Natural killer cell (primary cell): ENCODE measurements at regions not wholly inside any gene's neighbourhood (a gene's known extent, or its start where the extent isn't known, plus 50 kb on each side); places are given as distances from the start of the nearest gene placed in this dataset.

ENCODE experiments used
- ATAC-seq, 3 donors: fragments of 150-1000 bp in 2 of 3; fragments of 200-7000 bp in 1 of 3; cut with Tn5 transposase; 1 replicate in 1 of 3; 2 replicates in 2 of 3; pipeline ENCODE4 v1.10.0; 2021; ENCODE audit warnings: mild to moderate bottlenecking in 2 of 3, moderate library complexity in 2 of 3
- DNase-seq, 2 donors: peaks; one replicate each; pipeline versions ENCODE4 v3.0.0 to v3.0.0-alpha.2; 2013 to 2021; ENCODE audit warnings: mixed read lengths in 1 of 2
- H3K27ac ChIP-seq: one replicate; pipeline ENCODE4 v1.5.1; 2013; ENCODE audit warnings: mild to moderate bottlenecking, low read length
- H3K27me3 ChIP-seq: one replicate; pipeline ENCODE4 v1.6.1; 2013; ENCODE audit warnings: low read length; ENCODE audit not compliant: control insufficient read depth, insufficient read depth
- H3K36me3 ChIP-seq: one replicate; pipeline ENCODE4 v1.6.1; 2013; ENCODE audit warnings: low read length; ENCODE audit not compliant: control insufficient read depth, insufficient read depth
- H3K4me1 ChIP-seq: one replicate; pipeline ENCODE4 v1.6.1; 2013; ENCODE audit warnings: low read length; ENCODE audit not compliant: control insufficient read depth, insufficient read depth
- H3K4me3 ChIP-seq: one replicate; pipeline ENCODE4 v1.5.1; 2013; ENCODE audit warnings: low read length
- H3K9me3 ChIP-seq: one replicate; pipeline ENCODE4 v1.6.1; 2013; ENCODE audit warnings: low read length; ENCODE audit not compliant: control insufficient read depth, insufficient read depth
- H3K27ac Mint-ChIP-seq, 2 donors: one replicate each; pipeline ENCODE4 v1.8.0; 2022; ENCODE audit warnings: mild to moderate bottlenecking in 2 of 2, mixed read lengths in 2 of 2, moderate library complexity in 1 of 2
- H3K27me3 Mint-ChIP-seq, 2 donors: one replicate each; pipeline ENCODE4 v1.8.0; 2022; ENCODE audit warnings: low read depth in 2 of 2, mixed read lengths in 2 of 2
- H3K36me3 Mint-ChIP-seq: one replicate; pipeline ENCODE4 v1.8.0; 2022; ENCODE audit warnings: mixed read lengths
- H3K4me1 Mint-ChIP-seq, 2 donors: one replicate each; pipeline ENCODE4 v1.8.0; 2022; ENCODE audit warnings: mixed read lengths in 2 of 2
- H3K4me3 Mint-ChIP-seq: one replicate; pipeline ENCODE4 v1.8.0; 2022; ENCODE audit warnings: mild to moderate bottlenecking, moderate library complexity, mixed read lengths
- H3K9me3 Mint-ChIP-seq, 2 donors: one replicate each; pipeline ENCODE4 v1.8.0; 2022; ENCODE audit warnings: mixed read lengths in 2 of 2
- CTCF ChIP-seq: fragments of 200-600 bp; IDR thresholded peaks from one replicate; pipeline ENCODE4 v1.8.0; 2022; ENCODE audit warnings: antibody characterized with exemption
- WGBS: methylation state at CpG from one replicate; pipeline ENCODE4 v1.1.7; 2013; ENCODE audit warnings: missing lambda C conversion rate; ENCODE audit not compliant: insufficient coverage; 5-methylcytosine and 5-hydroxymethylcytosine counted together
- intact Hi-C: fragments of 100-400 bp; cut with micrococcal nuclease; formaldehyde crosslinking; loops from one replicate; pipeline ENCODE4 v1.14.2; 2022

GRCh38 chr6:27154696-27155095 is 92.8 kb upstream of the PRSS16 start:
- H3K27ac ChIP-seq: peak overlapping the region; percentile 51
- no peak for ATAC-seq
- WGBS: no CpG with 5 or more reads among the region's 1 CpG

GRCh38 chr6:27156874-27157458 is 90.5 kb upstream of the PRSS16 start:
- Mint-ChIP-seq H3K36me3 (no peaks in the 10 kb centered on the region), H3K4me3 (peak overlapping the region; percentile 89), H3K27ac (peak overlapping the region; percentile 90 to 91), H3K9me3 (no peaks in the 10 kb centered on the region), H3K4me1 (peaks cover 29 to 35% of the 10 kb centered on the region in 2 donors), H3K27me3 (peaks cover 0 to 7% of the 10 kb centered on the region in 2 donors)
- intact Hi-C loops: loop anchor here (5.0 kb wide), 2 partner anchors 360 to 550 kb away; no protein-coding TSS in a partner anchor
- H3K9me3 ChIP-seq: no peaks in the 10 kb centered on the region
- no peaks in the 10 kb centered on the region for H3K27me3 ChIP-seq
- H3K4me3 ChIP-seq: peak overlapping the region; percentile 48
- no peak for TF ChIP-seq CTCF
- peaks cover 13% of the 10 kb centered on the region for H3K4me1 ChIP-seq
- DNase-seq (no peak), ATAC-seq (no peak)
- H3K27ac ChIP-seq: no peak overlapping the region
- WGBS: 40% methylated on average over 15 of the region's 15 CpGs
- no peaks in the 10 kb centered on the region for H3K36me3 ChIP-seq

More at GRCh38 chr6:27154696-27155095, 92.8 kb upstream of the PRSS16 start:
- Mint-ChIP-seq H3K4me1 (peaks cover 22 to 28% of the 10 kb centered on the region in 2 donors), H3K36me3 (no peaks in the 10 kb centered on the region), H3K27ac (peak overlapping the region in 1 of 2 donors; percentile 6), H3K9me3 (no peaks in the 10 kb centered on the region), H3K27me3 (peaks cover 0 to 7% of the 10 kb centered on the region in 2 donors), H3K4me3 (peak overlapping the region; percentile 3)
- TF ChIP-seq CTCF: no peak
- Histone ChIP-seq H3K27me3 (no peaks in the 10 kb centered on the region), H3K36me3 (no peaks in the 10 kb centered on the region), H3K9me3 (no peaks in the 10 kb centered on the region), H3K4me3 (no peak overlapping the region), H3K4me1 (peaks cover 13% of the 10 kb centered on the region)
- DNase-seq: peak in 1 of 2 donors; percentile 47
- intact Hi-C loops: loop anchor here (5.0 kb wide), 2 partner anchors 363 to 547 kb away; no protein-coding TSS in a partner anchor

GRCh38 chr6:27157459-27158315 is 89.8 kb upstream of the PRSS16 start:
- WGBS: 2% methylated on average over 32 of the region's 34 CpGs
- no peaks in the 10 kb centered on the region for H3K9me3 Mint-ChIP-seq
- Histone ChIP-seq H3K27me3 (no peaks in the 10 kb centered on the region), H3K36me3 (no peaks in the 10 kb centered on the region), H3K4me1 (peaks cover 13% of the 10 kb centered on the region), H3K4me3 (peak overlapping the region; percentile 48), H3K9me3 (no peaks in the 10 kb centered on the region), H3K27ac (peak overlapping the region; percentile 34)
- H3K27me3 Mint-ChIP-seq: peaks cover 0 to 7% of the 10 kb centered on the region in 2 donors
- H3K4me3 Mint-ChIP-seq: peak overlapping the region; percentile 89
- H3K27ac Mint-ChIP-seq: peak overlapping the region; percentile 90 to 91
- no peaks in the 10 kb centered on the region for H3K36me3 Mint-ChIP-seq
- DNase-seq: peak; percentile 68 to 92
- H3K4me1 Mint-ChIP-seq: peaks cover 29 to 36% of the 10 kb centered on the region in 2 donors
- ATAC-seq: peak; percentile 78 to 86 (median 84)
- peak; percentile 28 for TF ChIP-seq CTCF
- intact Hi-C loops: loop anchor here (1.0 to 5.0 kb wide), 3 partner anchors 30 to 550 kb away; no protein-coding TSS in a partner anchor
